ENCODE measurements at regions not wholly inside any gene's neighbourhood (a gene's known extent, or its start where the extent isn't known, plus 50 kb on each side); places are given as distances from the start of the nearest gene placed in this dataset.

DNA sequence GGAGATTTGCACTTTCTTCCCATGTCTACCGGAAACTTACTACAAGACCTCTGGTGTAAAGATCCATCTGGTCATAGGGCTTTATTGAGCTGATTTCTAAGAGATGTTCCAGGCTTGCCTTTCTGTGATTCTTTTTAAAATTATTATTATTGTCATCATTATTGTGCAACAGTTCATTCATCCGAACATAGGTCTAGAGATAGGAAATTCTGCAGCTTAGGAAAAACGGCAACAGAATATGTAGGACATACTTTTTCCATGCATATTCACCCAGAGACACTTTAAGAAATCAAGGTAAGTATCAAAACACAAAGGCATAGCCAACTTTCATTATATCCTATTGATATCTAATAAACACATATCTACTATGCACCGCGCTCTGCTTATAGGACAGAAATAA is 378.2 kb upstream of the KLF4 start:
- DNase-seq (ENCODE audit: low read depth, low spot score), result no peak
- Histone ChIP-seq H3K9me3 (replicated peaks; ENCODE audit: control insufficient read depth, insufficient read depth, low read length) (no peaks in the 10 kb centered on the region), H3K27ac (ENCODE audit: insufficient read depth, low read depth, low read length) (no peak overlapping the region), H3K79me2 (ENCODE audit: control insufficient read depth, insufficient read depth, low read length) (no peaks in the 10 kb centered on the region), H3K4me3 (replicated peaks in 1 of 3; ENCODE audit: insufficient read depth in 1 of 3, low read depth in 1 of 3, low read length in 3 of 3) (no peak overlapping the region), H3K9ac (replicated peaks; ENCODE audit: extremely low read depth, insufficient read depth, low read length) (no peak overlapping the region), H3K9me1 (replicated peaks; ENCODE audit: control insufficient read depth, extremely low read depth, insufficient read depth, low read length) (no peaks in the 10 kb centered on the region), H3K4me1 (ENCODE audit: control insufficient read depth, extremely low read depth, insufficient read depth, low read length) (no peaks in the 10 kb centered on the region), H2AFZ (ENCODE audit: low read depth, low read length) (no peak overlapping the region), H4K20me1 (replicated peaks; ENCODE audit: control insufficient read depth, extremely low read depth, insufficient read depth, low read length) (no peaks in the 10 kb centered on the region), H3K4me2 (ENCODE audit: insufficient read depth, low read length) (no peak overlapping the region), H3K36me3 (ENCODE audit: control insufficient read depth in 2 of 2, extremely low read depth in 1 of 2, insufficient read depth in 2 of 2, low read length in 2 of 2) (no peaks in the 10 kb centered on the region), H3K27me3 (ENCODE audit: control insufficient read depth in 2 of 2, insufficient read depth in 2 of 2, low read length in 2 of 2) (no peaks in the 10 kb centered on the region)
- ChIA-PET CTCF (interaction anchor here (1.6 kb wide), 1 partner anchor 51 kb away, joined by 3 read pairs; no protein-coding TSS in a partner anchor), POLR2A (no interaction called here)
- intact Hi-C loops (cut with micrococcal nuclease) (loop anchor here (5.0 kb wide), 1 partner anchor 165 kb away; no protein-coding TSS in a partner anchor), dilution Hi-C loops (cut with MboI; ENCODE audit: extremely low pct_ligation_motif_present, low sequenced_read_pairs) (no loop called here)
- no peak for FAIRE-seq
- no TSS peak for BruUV-seq (replicated peaks)
- TF ChIP-seq MAX (IDR thresholded peaks at IDR 0.05; ENCODE audit: insufficient read depth, insufficient read length), result no peak
- no peak for TF ChIP-seq EZH2 (IDR thresholded peaks at IDR 0.05; ENCODE audit: borderline replicate concordance, low read depth, low read length, severe bottlenecking)
- no peak for TF ChIP-seq MYC (IDR thresholded peaks at IDR 0.05; ENCODE audit: low read depth, low read length)
- no peak for TF ChIP-seq POLR2A (IDR thresholded peaks at IDR 0.05; ENCODE audit: low read depth, low read length)
- no peak for TF ChIP-seq FOS (IDR thresholded peaks at IDR 0.05; ENCODE audit: borderline replicate concordance, insufficient read depth, low read length)
- TF ChIP-seq, protein P1, sequence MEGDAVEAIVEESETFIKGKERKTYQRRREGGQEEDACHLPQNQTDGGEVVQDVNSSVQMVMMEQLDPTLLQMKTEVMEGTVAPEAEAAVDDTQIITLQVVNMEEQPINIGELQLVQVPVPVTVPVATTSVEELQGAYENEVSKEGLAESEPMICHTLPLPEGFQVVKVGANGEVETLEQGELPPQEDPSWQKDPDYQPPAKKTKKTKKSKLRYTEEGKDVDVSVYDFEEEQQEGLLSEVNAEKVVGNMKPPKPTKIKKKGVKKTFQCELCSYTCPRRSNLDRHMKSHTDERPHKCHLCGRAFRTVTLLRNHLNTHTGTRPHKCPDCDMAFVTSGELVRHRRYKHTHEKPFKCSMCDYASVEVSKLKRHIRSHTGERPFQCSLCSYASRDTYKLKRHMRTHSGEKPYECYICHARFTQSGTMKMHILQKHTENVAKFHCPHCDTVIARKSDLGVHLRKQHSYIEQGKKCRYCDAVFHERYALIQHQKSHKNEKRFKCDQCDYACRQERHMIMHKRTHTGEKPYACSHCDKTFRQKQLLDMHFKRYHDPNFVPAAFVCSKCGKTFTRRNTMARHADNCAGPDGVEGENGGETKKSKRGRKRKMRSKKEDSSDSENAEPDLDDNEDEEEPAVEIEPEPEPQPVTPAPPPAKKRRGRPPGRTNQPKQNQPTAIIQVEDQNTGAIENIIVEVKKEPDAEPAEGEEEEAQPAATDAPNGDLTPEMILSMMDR (IDR thresholded peaks at IDR 0.05; ENCODE audit: extremely low read depth in 1 of 2, insufficient read depth in 1 of 2, low read depth in 1 of 2, low read length in 2 of 2), result no peak
- TF ChIP-seq POLR2AphosphoS5 (IDR thresholded peaks at IDR 0.05; ENCODE audit: insufficient read depth, low read depth, low read length), result no peak
- no peak for TF ChIP-seq GATA2 (IDR thresholded peaks at IDR 0.05; ENCODE audit: insufficient read depth, insufficient read length, low read depth, low read length)
- no peak for TF ChIP-seq JUN (IDR thresholded peaks at IDR 0.05; ENCODE audit: borderline replicate concordance, insufficient read depth, insufficient read length, low read depth)

Measured in endothelial cell of umbilical vein (primary cell).